ENCODE measurements at regions not wholly inside any gene's neighbourhood (a gene's known extent, or its start where the extent isn't known, plus 50 kb on each side); places are given as distances from the start of the nearest gene placed in this dataset.

- DNase-seq (ENCODE audit: low spot score), result no peak
- H3K27ac ChIP-seq, result no peak overlapping the region
Observed at GRCh38 chr7:156056534-156056933, 244.3 kb upstream of the SHH start.

GRCh38 chr7:156055206-156055822, 243.1 kb upstream of the SHH start:
- TF ChIP-seq CTCF (IDR thresholded peaks at IDR 0.05), result no peak
- DNase-seq (ENCODE audit: low spot score), result no peak
- H3K27ac ChIP-seq, result no peak overlapping the region
- no peak overlapping the region for H3K4me3 ChIP-seq

More at GRCh38 chr7:156056534-156056933, 244.3 kb upstream of the SHH start:
- no peak for TF ChIP-seq CTCF (IDR thresholded peaks at IDR 0.05)
- H3K4me3 ChIP-seq, result no peak overlapping the region

- no peak overlapping the region for H3K4me3 ChIP-seq
- H3K27ac ChIP-seq, result no peak overlapping the region
- TF ChIP-seq CTCF (IDR thresholded peaks at IDR 0.05), result no peak
- DNase-seq (ENCODE audit: low spot score), result no peak
Observed at GRCh38 chr7:156051884-156052283, 239.6 kb upstream of the SHH start.

- Histone ChIP-seq H3K27ac (no peak overlapping the region), H3K4me3 (no peak overlapping the region)
- TF ChIP-seq CTCF (IDR thresholded peaks at IDR 0.05), result no peak
- no peak for DNase-seq (ENCODE audit: low spot score)
Observed at GRCh38 chr7:156050636-156051569, 238.6 kb upstream of the SHH start.

- no peak for DNase-seq (ENCODE audit: low spot score)
- no peak for TF ChIP-seq CTCF (IDR thresholded peaks at IDR 0.05)
Observed at GRCh38 chr7:156049366-156049765, 237.1 kb upstream of the SHH start.

GRCh38 chr7:156046031-156046560, 233.8 kb upstream of the SHH start:
- Histone ChIP-seq H3K27ac (no peak overlapping the region), H3K4me3 (no peak overlapping the region)
- TF ChIP-seq CTCF (IDR thresholded peaks at IDR 0.05), result no peak
- no peak for DNase-seq (ENCODE audit: low spot score)

More at GRCh38 chr7:156049366-156049765, 237.1 kb upstream of the SHH start:
- Histone ChIP-seq H3K4me3 (no peak overlapping the region), H3K27ac (no peak overlapping the region)

Measured in coronary artery (tissue), 2 donors.